D721Med (cell line): ENCODE measurements at regions not wholly inside any gene's neighbourhood (a gene's known extent, or its start where the extent isn't known, plus 50 kb on each side); places are given as distances from the start of the nearest gene placed in this dataset.

Source experiments
- DNase-seq: peaks from one replicate; pipeline ENCODE4 v3.0.0; 2011; ENCODE audit warnings: low spot score; ENCODE audit not compliant: insufficient read length
- FAIRE-seq: peaks from 2 replicates; lab custom pipeline; 2011; peaks lifted over from hg19 to GRCh38; lab: Jason Lieb, UNC
- TF ChIP-seq, protein P1 (sequence below): IDR thresholded peaks from 2 replicates; pipeline ENCODE4 v1.5.1; 2012; ENCODE audit warnings: mild to moderate bottlenecking, control low read depth; ENCODE audit not compliant: insufficient read depth; ENCODE audit errors: missing control alignments

DNA sequence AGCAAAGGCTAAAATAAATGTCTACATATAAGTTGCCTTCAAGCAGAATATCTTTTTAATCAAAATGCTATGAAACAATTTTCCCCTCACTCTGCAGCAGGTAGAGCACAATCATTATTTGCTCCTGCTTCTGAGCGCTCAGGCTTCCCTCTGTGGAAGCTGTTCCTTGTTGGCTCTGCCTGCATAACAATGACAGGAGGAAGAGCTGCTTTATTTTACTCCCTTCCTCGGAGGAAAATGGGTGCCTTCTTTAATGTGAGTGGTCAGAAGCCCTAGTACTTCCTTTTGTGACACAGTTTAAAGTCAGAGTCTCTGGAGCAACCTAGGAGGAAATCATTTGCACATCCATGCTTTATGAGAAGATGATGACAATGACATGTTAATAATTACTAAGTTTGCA is 492.1 kb downstream of the CDH8 start:
- FAIRE-seq: no peak
- TF ChIP-seq, protein P1, sequence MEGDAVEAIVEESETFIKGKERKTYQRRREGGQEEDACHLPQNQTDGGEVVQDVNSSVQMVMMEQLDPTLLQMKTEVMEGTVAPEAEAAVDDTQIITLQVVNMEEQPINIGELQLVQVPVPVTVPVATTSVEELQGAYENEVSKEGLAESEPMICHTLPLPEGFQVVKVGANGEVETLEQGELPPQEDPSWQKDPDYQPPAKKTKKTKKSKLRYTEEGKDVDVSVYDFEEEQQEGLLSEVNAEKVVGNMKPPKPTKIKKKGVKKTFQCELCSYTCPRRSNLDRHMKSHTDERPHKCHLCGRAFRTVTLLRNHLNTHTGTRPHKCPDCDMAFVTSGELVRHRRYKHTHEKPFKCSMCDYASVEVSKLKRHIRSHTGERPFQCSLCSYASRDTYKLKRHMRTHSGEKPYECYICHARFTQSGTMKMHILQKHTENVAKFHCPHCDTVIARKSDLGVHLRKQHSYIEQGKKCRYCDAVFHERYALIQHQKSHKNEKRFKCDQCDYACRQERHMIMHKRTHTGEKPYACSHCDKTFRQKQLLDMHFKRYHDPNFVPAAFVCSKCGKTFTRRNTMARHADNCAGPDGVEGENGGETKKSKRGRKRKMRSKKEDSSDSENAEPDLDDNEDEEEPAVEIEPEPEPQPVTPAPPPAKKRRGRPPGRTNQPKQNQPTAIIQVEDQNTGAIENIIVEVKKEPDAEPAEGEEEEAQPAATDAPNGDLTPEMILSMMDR: no peak
- DNase-seq: no peak

GRCh38 chr16:61540216-61540615 is 496.0 kb downstream of the CDH8 start:
- TF ChIP-seq, protein P1: no peak

DNA sequence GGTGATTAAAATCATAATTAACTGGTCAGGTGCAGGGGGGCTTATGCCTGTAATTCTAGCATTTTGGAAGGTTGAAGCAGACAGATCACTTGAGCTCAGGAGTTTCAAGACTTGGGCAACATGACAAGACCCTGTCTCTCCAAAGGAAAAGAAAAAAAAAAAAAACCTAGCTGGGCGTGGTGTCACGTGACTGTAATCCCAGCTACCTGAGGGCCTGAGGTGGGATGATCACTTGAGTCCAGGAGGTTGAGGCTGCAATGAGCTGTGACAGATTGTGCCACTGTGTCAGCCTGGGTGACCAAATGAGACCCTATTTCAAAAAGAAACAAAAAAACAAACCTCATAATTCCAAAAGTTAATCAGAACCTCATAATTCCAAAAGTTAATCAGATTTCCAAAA is 505.5 kb downstream of the CDH8 start:
- FAIRE-seq: no peak
- DNase-seq: no peak
- TF ChIP-seq, protein P1: no peak

More at GRCh38 chr16:61540216-61540615, 496.0 kb downstream of the CDH8 start:
- no peak for DNase-seq
- FAIRE-seq: no peak

DNA sequence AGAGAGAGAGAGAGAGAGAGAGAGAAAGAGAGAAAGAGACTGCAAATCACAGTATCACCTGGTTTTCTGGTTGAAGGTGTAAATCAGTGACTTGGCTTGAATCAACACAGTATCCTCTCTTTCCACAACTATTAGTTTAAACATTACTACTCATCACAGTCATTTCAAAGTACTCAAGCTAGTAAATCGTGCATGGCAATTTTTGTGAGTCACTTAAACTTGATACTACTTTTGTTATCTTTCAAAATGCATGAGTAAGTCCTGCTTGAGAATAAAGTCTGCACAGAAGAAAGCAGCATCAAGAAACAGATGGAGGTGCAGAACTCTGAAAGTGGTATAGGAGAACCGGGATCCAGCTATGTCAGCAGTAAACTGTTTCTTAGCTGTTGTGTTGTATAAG is 535.4 kb downstream of the CDH8 start:
- FAIRE-seq (no peak), DNase-seq (no peak)
- TF ChIP-seq, protein P1: no peak

- FAIRE-seq (no peak), DNase-seq (no peak)
- TF ChIP-seq, protein P1: no peak
These were observed 556.0 kb downstream of the CDH8 start for GRCh38 chr16:61480250-61480649.

- no peak for FAIRE-seq
- TF ChIP-seq, protein P1: no peak
These were observed 564.5 kb downstream of the CDH8 start for GRCh38 chr16:61471737-61472136.

DNA sequence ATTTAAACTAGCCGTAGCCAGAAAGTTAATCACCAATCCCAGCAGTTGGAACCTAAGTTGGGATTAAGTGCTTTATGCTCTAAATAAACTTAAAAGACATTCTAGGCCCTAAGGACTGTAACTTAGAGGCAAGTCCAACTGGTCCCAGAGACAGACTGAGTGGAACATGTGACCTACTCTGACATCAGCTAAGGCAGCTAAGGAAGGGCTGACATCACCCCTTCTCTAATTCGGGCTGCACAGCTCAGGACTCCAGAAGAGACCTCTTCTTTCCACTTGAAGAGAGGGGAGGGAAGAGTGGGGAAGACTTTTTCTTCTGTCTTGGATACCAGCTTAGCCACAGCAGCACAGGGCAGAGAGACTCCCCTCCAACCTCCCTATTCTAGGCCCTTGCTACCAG is 565.2 kb downstream of the CDH8 start:
- TF ChIP-seq, protein P1: no peak
- DNase-seq: no peak
- no peak for FAIRE-seq

More at GRCh38 chr16:61471737-61472136, 564.5 kb downstream of the CDH8 start:
- DNase-seq: no peak
